Neural progenitor cell (in vitro differentiated cells): ENCODE measurements at regions not wholly inside any gene's neighbourhood (a gene's known extent, or its start where the extent isn't known, plus 50 kb on each side); places are given as distances from the start of the nearest gene placed in this dataset.

ENCODE experiments used
- DNase-seq: peaks from one replicate; pipeline ENCODE4 v3.0.0-alpha.2; 2016; ENCODE audit warnings: low spot score
- H2AFZ ChIP-seq: fragments of 200-600 bp; sonication (generic); replicated peaks from 2 replicates; pipeline ENCODE4 v1.6.1; 2016; ENCODE audit warnings: antibody characterized with exemption
- H3F3A ChIP-seq: fragments of 200-600 bp; sonication (generic); 2 replicates; pipeline ENCODE4 v1.6.1; 2016; ENCODE audit warnings: antibody characterized with exemption, low read depth
- H3K27ac ChIP-seq: fragments of 200-600 bp; sonication (generic); 2 replicates; pipeline ENCODE4 v1.5.1; 2016; ENCODE audit warnings: mild to moderate bottlenecking
- H3K27me3 ChIP-seq: fragments of 200-600 bp; sonication (generic); 2 replicates; pipeline ENCODE4 v1.6.1; 2016; ENCODE audit warnings: mild to moderate bottlenecking, moderate library complexity
- H3K36me3 ChIP-seq: fragments of 200-600 bp; sonication (generic); 2 replicates; pipeline ENCODE4 v1.5.1; 2016
- H3K4me1 ChIP-seq: fragments of 200-600 bp; sonication (generic); 2 replicates; pipeline ENCODE4 v1.6.1; 2016; ENCODE audit warnings: mixed run types
- H3K4me2 ChIP-seq: fragments of 200-600 bp; sonication (generic); 2 replicates; pipeline ENCODE4 v1.6.1; 2016
- H3K4me3 ChIP-seq: fragments of 200-600 bp; sonication (generic); 2 replicates; pipeline ENCODE4 v1.5.1; 2016
- H3K79me2 ChIP-seq: fragments of 200-600 bp; sonication (generic); 2 replicates; pipeline ENCODE4 v1.6.1; 2016; ENCODE audit warnings: low read depth
- H3K9ac ChIP-seq: fragments of 200-600 bp; sonication (generic); 2 replicates; pipeline ENCODE4 v1.6.1; 2016
- H3K9me3 ChIP-seq: fragments of 200-600 bp; sonication (generic); 2 replicates; pipeline ENCODE4 v1.5.1; 2016; ENCODE audit warnings: low read depth
- H4K20me1 ChIP-seq: fragments of 200-600 bp; sonication (generic); 2 replicates; pipeline ENCODE4 v1.6.1; 2016; ENCODE audit warnings: low read depth
- H3K27ac Mint-ChIP-seq: 3 replicates; pipeline ENCODE4 v1.8.0; 2021; ENCODE audit warnings: mixed read lengths
- H3K27me3 Mint-ChIP-seq: 2 replicates; pipeline ENCODE4 v1.8.0; 2022; ENCODE audit warnings: low read depth, mild to moderate bottlenecking, inconsistent platforms, moderate library complexity, mixed read lengths; ENCODE audit not compliant: insufficient read depth
- H3K36me3 Mint-ChIP-seq: 3 replicates; pipeline ENCODE4 v1.8.0; 2021; ENCODE audit warnings: mixed read lengths
- H3K4me1 Mint-ChIP-seq: 3 replicates; pipeline ENCODE4 v1.8.0; 2021; ENCODE audit warnings: mixed read lengths
- H3K4me3 Mint-ChIP-seq: 3 replicates; pipeline ENCODE4 v1.8.0; 2021; ENCODE audit warnings: mild to moderate bottlenecking, moderate library complexity, mixed read lengths
- H3K9me3 Mint-ChIP-seq: 3 replicates; pipeline ENCODE4 v1.8.0; 2020; ENCODE audit warnings: mixed read lengths
- EZH2 ChIP-seq: fragments of 200-600 bp; sonication (generic); IDR thresholded peaks from 2 replicates; pipeline ENCODE4 v1.6.1; 2017; ENCODE audit warnings: antibody characterized with exemption, mild to moderate bottlenecking, moderate library complexity
- EZH2phosphoT487 ChIP-seq: fragments of 200-600 bp; sonication (generic); IDR thresholded peaks from 2 replicates; pipeline ENCODE4 v1.6.1; 2017; ENCODE audit warnings: antibody characterized with exemption
- TF ChIP-seq, protein P1 (sequence below): fragments of 200-600 bp; sonication (generic); IDR thresholded peaks from 2 replicates; pipeline ENCODE4 v1.5.1; 2017; ENCODE audit warnings: antibody characterized with exemption, mild to moderate bottlenecking

DNA sequence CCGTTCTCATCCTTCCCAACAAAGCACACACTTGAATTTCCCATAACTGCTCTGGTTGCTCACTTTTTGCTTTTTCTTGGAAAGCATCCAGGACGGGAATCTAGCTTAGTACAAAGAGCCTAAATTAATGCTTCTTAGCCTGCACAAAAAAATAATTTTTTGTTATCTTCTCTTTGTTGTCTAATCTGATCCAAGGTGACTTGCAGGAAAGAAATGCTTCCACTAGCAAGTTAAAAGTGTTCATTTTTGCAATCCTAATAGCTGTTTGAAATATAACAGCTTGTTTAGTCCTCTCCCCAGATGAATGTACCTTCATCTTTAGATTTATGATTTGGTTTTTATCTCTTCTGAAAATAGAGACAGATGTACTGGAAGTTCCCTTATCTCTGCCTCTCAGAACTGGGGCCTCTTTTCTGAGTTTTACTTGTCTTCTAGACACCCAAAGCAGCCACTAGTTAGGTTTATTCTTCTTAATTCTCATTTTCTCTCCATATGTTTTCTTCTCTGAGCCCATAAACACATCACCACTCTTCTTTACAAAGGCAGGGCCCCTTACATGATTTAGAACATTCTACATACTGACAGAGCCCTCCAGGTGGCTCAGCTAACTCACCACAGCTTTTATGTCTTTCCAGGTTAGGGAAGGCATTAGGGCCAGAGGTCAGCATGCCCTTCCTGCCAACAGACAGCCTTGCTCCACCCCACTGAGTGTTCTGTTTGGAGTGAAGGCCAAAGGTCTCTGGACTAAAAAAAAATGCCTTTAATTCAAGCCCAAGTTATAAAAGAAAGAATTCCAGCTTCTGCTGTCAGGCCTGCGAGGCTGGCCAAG, 74.7 kb upstream of the MAP4K3 start:
- no peak overlapping the region for H3K4me3 ChIP-seq
- Mint-ChIP-seq H3K27ac (peak overlapping the region; percentile 45), H3K36me3 (no peaks in the 10 kb centered on the region), H3K4me3 (peak overlapping the region; percentile 1), H3K27me3 (peaks cover 8% of the 10 kb centered on the region), H3K4me1 (peaks cover 59% of the 10 kb centered on the region), H3K9me3 (no peaks in the 10 kb centered on the region)
- peaks cover 15% of the 10 kb centered on the region for H3F3A ChIP-seq
- no peaks in the 10 kb centered on the region for H3K36me3 ChIP-seq
- DNase-seq = peak; percentile 51
- peak overlapping the region; percentile 23 for H3K4me2 ChIP-seq
- no peak overlapping the region for H3K27ac ChIP-seq
- H3K9me3 ChIP-seq = no peaks in the 10 kb centered on the region
- TF ChIP-seq EZH2phosphoT487 = no peak
- H3K27me3 ChIP-seq = no peaks in the 10 kb centered on the region
- no peak overlapping the region for H2AFZ ChIP-seq
- H3K9ac ChIP-seq = no peak overlapping the region
- no peaks in the 10 kb centered on the region for H3K79me2 ChIP-seq
- no peaks in the 10 kb centered on the region for H4K20me1 ChIP-seq
- peaks cover 27% of the 10 kb centered on the region for H3K4me1 ChIP-seq

DNA sequence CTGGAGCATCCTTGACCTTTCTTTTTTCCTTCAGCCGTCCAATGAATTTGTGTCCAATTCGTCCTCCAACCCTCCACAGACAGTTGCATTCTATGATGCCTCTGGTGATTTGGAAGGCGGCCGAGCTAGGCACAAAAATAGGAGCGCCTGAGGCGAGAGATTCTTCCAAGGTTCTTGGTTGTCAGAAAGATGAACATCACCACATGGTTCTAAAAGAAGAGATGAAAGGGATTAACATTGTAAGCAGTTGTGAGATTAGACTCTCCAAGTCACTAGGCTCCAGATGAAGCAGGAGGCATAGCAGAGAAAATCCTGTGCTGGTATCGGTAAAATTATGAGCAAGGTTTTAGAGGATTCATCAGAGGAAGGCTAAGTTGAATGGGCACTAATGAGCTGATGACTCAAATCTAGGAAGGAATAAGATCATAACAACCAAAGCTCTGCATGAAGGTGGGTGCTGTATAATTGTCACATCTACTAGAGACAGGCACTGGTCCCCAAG, 75.4 kb upstream of the MAP4K3 start:
- H3F3A ChIP-seq = peaks cover 15% of the 10 kb centered on the region
- H3K4me2 ChIP-seq = peak overlapping the region; percentile 23
- H3K4me3 ChIP-seq = no peak overlapping the region
- no peak overlapping the region for H2AFZ ChIP-seq
- H3K27ac ChIP-seq = no peak overlapping the region
- no peaks in the 10 kb centered on the region for H3K79me2 ChIP-seq
- H3K36me3 ChIP-seq = no peaks in the 10 kb centered on the region
- Mint-ChIP-seq H3K27me3 (peaks cover 8% of the 10 kb centered on the region), H3K27ac (peak overlapping the region; percentile 65), H3K36me3 (no peaks in the 10 kb centered on the region), H3K4me1 (peaks cover 66% of the 10 kb centered on the region), H3K9me3 (no peaks in the 10 kb centered on the region), H3K4me3 (no peak overlapping the region)
- no peaks in the 10 kb centered on the region for H3K9me3 ChIP-seq
- no peaks in the 10 kb centered on the region for H4K20me1 ChIP-seq
- H3K27me3 ChIP-seq = no peaks in the 10 kb centered on the region
- no peak overlapping the region for H3K9ac ChIP-seq
- H3K4me1 ChIP-seq = peaks cover 31% of the 10 kb centered on the region
- no peak for DNase-seq
- TF ChIP-seq EZH2phosphoT487 (no peak), EZH2 (no peak)
- TF ChIP-seq, protein P1, sequence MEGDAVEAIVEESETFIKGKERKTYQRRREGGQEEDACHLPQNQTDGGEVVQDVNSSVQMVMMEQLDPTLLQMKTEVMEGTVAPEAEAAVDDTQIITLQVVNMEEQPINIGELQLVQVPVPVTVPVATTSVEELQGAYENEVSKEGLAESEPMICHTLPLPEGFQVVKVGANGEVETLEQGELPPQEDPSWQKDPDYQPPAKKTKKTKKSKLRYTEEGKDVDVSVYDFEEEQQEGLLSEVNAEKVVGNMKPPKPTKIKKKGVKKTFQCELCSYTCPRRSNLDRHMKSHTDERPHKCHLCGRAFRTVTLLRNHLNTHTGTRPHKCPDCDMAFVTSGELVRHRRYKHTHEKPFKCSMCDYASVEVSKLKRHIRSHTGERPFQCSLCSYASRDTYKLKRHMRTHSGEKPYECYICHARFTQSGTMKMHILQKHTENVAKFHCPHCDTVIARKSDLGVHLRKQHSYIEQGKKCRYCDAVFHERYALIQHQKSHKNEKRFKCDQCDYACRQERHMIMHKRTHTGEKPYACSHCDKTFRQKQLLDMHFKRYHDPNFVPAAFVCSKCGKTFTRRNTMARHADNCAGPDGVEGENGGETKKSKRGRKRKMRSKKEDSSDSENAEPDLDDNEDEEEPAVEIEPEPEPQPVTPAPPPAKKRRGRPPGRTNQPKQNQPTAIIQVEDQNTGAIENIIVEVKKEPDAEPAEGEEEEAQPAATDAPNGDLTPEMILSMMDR = no peak

DNA sequence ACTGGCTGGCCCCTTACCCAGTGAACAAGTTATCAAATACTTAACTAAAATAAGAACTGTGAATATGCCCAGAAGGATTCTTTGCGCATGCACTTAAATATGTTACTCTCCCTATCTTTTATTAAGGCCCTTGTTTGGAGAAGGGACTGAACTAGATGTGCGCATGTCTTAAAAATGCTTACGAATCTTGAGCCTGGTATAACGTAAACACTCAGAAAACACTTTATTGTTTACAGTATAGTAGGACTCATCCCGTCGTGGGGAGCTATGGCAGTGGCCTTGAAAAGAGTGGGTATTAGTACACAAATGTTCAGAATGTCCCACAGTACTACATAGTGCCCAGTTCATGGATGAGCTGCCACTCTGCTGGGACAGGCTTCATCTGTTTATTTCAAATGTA, 75.9 kb upstream of the MAP4K3 start:
- no peaks in the 10 kb centered on the region for H3K9me3 ChIP-seq
- Mint-ChIP-seq H3K4me1 (peaks cover 71% of the 10 kb centered on the region), H3K4me3 (no peak overlapping the region), H3K27ac (peak overlapping the region; percentile 65), H3K9me3 (no peaks in the 10 kb centered on the region), H3K27me3 (peaks cover 8% of the 10 kb centered on the region), H3K36me3 (no peaks in the 10 kb centered on the region)
- H3K36me3 ChIP-seq = no peaks in the 10 kb centered on the region
- H4K20me1 ChIP-seq = no peaks in the 10 kb centered on the region
- no peak for TF ChIP-seq EZH2phosphoT487
- TF ChIP-seq, protein P1 = no peak
- no peak for TF ChIP-seq EZH2
- H3K27me3 ChIP-seq = no peaks in the 10 kb centered on the region
- H3K4me3 ChIP-seq = no peak overlapping the region
- no peak overlapping the region for H3K4me2 ChIP-seq
- H3K4me1 ChIP-seq = peaks cover 31% of the 10 kb centered on the region
- H2AFZ ChIP-seq = no peak overlapping the region
- no peak for DNase-seq
- H3K79me2 ChIP-seq = no peaks in the 10 kb centered on the region
- H3K27ac ChIP-seq = no peak overlapping the region
- H3K9ac ChIP-seq = no peak overlapping the region
- peaks cover 15% of the 10 kb centered on the region for H3F3A ChIP-seq

DNA sequence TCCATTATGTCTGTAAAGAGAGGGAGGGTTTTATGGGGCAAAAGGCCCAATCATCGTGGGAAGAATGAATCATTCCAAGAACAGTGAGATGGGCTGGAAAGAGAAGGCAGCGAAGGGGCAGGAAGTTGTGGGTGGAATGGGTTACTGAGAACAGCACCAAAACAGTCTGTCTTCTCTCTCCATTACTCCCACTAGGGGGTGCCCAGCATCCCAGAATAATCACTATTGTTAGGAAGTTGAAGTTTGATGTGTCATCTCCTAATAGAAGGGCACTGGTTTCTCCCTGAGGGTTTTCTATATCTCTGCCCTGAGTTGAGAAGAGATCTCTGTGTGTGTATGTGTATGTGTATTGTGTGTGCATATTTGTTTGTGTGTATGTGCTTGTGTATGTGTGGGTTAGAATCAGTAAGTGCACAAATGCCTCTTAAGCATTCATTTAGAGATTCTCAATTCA, 76.6 kb upstream of the MAP4K3 start:
- Mint-ChIP-seq H3K4me1 (peaks cover 72% of the 10 kb centered on the region), H3K36me3 (peaks cover 3% of the 10 kb centered on the region), H3K27me3 (peaks cover 8% of the 10 kb centered on the region), H3K9me3 (peaks cover 2% of the 10 kb centered on the region), H3K4me3 (no peak overlapping the region), H3K27ac (peak overlapping the region; percentile 72)
- no peak for TF ChIP-seq EZH2
- TF ChIP-seq, protein P1 = peak; percentile 47
- no peak for TF ChIP-seq EZH2phosphoT487
- no peaks in the 10 kb centered on the region for H3K79me2 ChIP-seq
- no peak overlapping the region for H2AFZ ChIP-seq
- no peak overlapping the region for H3K4me2 ChIP-seq
- H3K27ac ChIP-seq = no peak overlapping the region
- no peaks in the 10 kb centered on the region for H3K9me3 ChIP-seq
- no peaks in the 10 kb centered on the region for H3K27me3 ChIP-seq
- H3F3A ChIP-seq = peaks cover 15% of the 10 kb centered on the region
- H3K4me3 ChIP-seq = no peak overlapping the region
- H4K20me1 ChIP-seq = no peaks in the 10 kb centered on the region
- no peaks in the 10 kb centered on the region for H3K36me3 ChIP-seq
- H3K9ac ChIP-seq = no peak overlapping the region
- DNase-seq = peak; percentile 29
- peaks cover 31% of the 10 kb centered on the region for H3K4me1 ChIP-seq
